ENCODE measurements at regions not wholly inside any gene's neighbourhood (a gene's known extent, or its start where the extent isn't known, plus 50 kb on each side); places are given as distances from the start of the nearest gene placed in this dataset.

GRCh38 chr4:38189445-38189844 is 229.2 kb downstream of the PTTG2 start:
- DNase-seq (ENCODE audit: low read depth, low spot score), result no peak
- Histone ChIP-seq H3K9me3 (ENCODE audit: insufficient read depth, low read length) (no peaks in the 10 kb centered on the region), H3K4me3 (ENCODE audit: insufficient read length, low read depth) (no peak overlapping the region), H3K36me3 (ENCODE audit: insufficient read depth, insufficient read length, low read length) (no peaks in the 10 kb centered on the region), H3K4me1 (ENCODE audit: insufficient read depth, insufficient read length) (no peaks in the 10 kb centered on the region), H3K27me3 (ENCODE audit: insufficient read depth, insufficient read length) (no peaks in the 10 kb centered on the region), H3K9ac (ENCODE audit: insufficient read length, low read depth) (no peak overlapping the region)
- TF ChIP-seq SUZ12 (IDR thresholded peaks at IDR 0.05; ENCODE audit: extremely low read depth, insufficient read depth, insufficient read length) (no peak), ZNF274 (IDR thresholded peaks at IDR 0.05; ENCODE audit: low read depth, low read length) (no peak), YY1 (IDR thresholded peaks at IDR 0.05; ENCODE audit: insufficient read depth, insufficient read length) (no peak)

- DNase-seq (ENCODE audit: low read depth, low spot score), result no peak
- no peaks in the 10 kb centered on the region for H3K9me3 ChIP-seq (ENCODE audit: insufficient read depth, low read length)
- H3K4me1 ChIP-seq (ENCODE audit: insufficient read depth, insufficient read length), result no peaks in the 10 kb centered on the region
- H3K36me3 ChIP-seq (ENCODE audit: insufficient read depth, insufficient read length, low read length), result no peaks in the 10 kb centered on the region
- no peak overlapping the region for H3K4me3 ChIP-seq (ENCODE audit: insufficient read length, low read depth)
- H3K9ac ChIP-seq (ENCODE audit: insufficient read length, low read depth), result no peak overlapping the region
- no peak for TF ChIP-seq YY1 (IDR thresholded peaks at IDR 0.05; ENCODE audit: insufficient read depth, insufficient read length)
- TF ChIP-seq ZNF274 (IDR thresholded peaks at IDR 0.05; ENCODE audit: low read depth, low read length), result no peak
- TF ChIP-seq SUZ12 (IDR thresholded peaks at IDR 0.05; ENCODE audit: extremely low read depth, insufficient read depth, insufficient read length), result no peak
- H3K27me3 ChIP-seq (ENCODE audit: insufficient read depth, insufficient read length), result no peaks in the 10 kb centered on the region
Measured at GRCh38 chr4:38190717-38191178, 230.6 kb downstream of the PTTG2 start.

- no peaks in the 10 kb centered on the region for H3K4me1 ChIP-seq (ENCODE audit: insufficient read depth, insufficient read length)
- no peak overlapping the region for H3K4me3 ChIP-seq (ENCODE audit: insufficient read length, low read depth)
- no peaks in the 10 kb centered on the region for H3K9me3 ChIP-seq (ENCODE audit: insufficient read depth, low read length)
- H3K36me3 ChIP-seq (ENCODE audit: insufficient read depth, insufficient read length, low read length), result no peaks in the 10 kb centered on the region
- TF ChIP-seq ZNF274 (IDR thresholded peaks at IDR 0.05; ENCODE audit: low read depth, low read length) (no peak), SUZ12 (IDR thresholded peaks at IDR 0.05; ENCODE audit: extremely low read depth, insufficient read depth, insufficient read length) (no peak), YY1 (IDR thresholded peaks at IDR 0.05; ENCODE audit: insufficient read depth, insufficient read length) (no peak)
- H3K27me3 ChIP-seq (ENCODE audit: insufficient read depth, insufficient read length), result no peaks in the 10 kb centered on the region
- no peak overlapping the region for H3K9ac ChIP-seq (ENCODE audit: insufficient read length, low read depth)
- no peak for DNase-seq (ENCODE audit: low read depth, low spot score)
Measured at GRCh38 chr4:38192516-38192915, 232.3 kb downstream of the PTTG2 start.

- Histone ChIP-seq H3K4me3 (ENCODE audit: insufficient read length, low read depth) (no peak overlapping the region), H3K27me3 (ENCODE audit: insufficient read depth, insufficient read length) (no peaks in the 10 kb centered on the region), H3K9ac (ENCODE audit: insufficient read length, low read depth) (no peak overlapping the region), H3K4me1 (ENCODE audit: insufficient read depth, insufficient read length) (no peaks in the 10 kb centered on the region), H3K9me3 (ENCODE audit: insufficient read depth, low read length) (no peaks in the 10 kb centered on the region), H3K36me3 (ENCODE audit: insufficient read depth, insufficient read length, low read length) (no peaks in the 10 kb centered on the region)
- no peak for DNase-seq (ENCODE audit: low read depth, low spot score)
- TF ChIP-seq YY1 (IDR thresholded peaks at IDR 0.05; ENCODE audit: insufficient read depth, insufficient read length), result no peak
- TF ChIP-seq SUZ12 (IDR thresholded peaks at IDR 0.05; ENCODE audit: extremely low read depth, insufficient read depth, insufficient read length), result no peak
- TF ChIP-seq ZNF274 (IDR thresholded peaks at IDR 0.05; ENCODE audit: low read depth, low read length), result no peak
Measured at GRCh38 chr4:38193236-38193863, 233.2 kb downstream of the PTTG2 start.

- H3K36me3 ChIP-seq (ENCODE audit: insufficient read depth, insufficient read length, low read length), result no peaks in the 10 kb centered on the region
- no peak for DNase-seq (ENCODE audit: low read depth, low spot score)
Measured at GRCh38 chr4:38194047-38194602, 233.9 kb downstream of the PTTG2 start.

GRCh38 chr4:38195486-38195885 is 235.3 kb downstream of the PTTG2 start:
- no peaks in the 10 kb centered on the region for H3K9me3 ChIP-seq (ENCODE audit: insufficient read depth, low read length)
- H3K4me1 ChIP-seq (ENCODE audit: insufficient read depth, insufficient read length), result no peaks in the 10 kb centered on the region
- H3K36me3 ChIP-seq (ENCODE audit: insufficient read depth, insufficient read length, low read length), result no peaks in the 10 kb centered on the region
- no peak for DNase-seq (ENCODE audit: low read depth, low spot score)
- H3K27me3 ChIP-seq (ENCODE audit: insufficient read depth, insufficient read length), result no peaks in the 10 kb centered on the region
- no peak overlapping the region for H3K9ac ChIP-seq (ENCODE audit: insufficient read length, low read depth)
- H3K4me3 ChIP-seq (ENCODE audit: insufficient read length, low read depth), result no peak overlapping the region
- no peak for TF ChIP-seq YY1 (IDR thresholded peaks at IDR 0.05; ENCODE audit: insufficient read depth, insufficient read length)
- no peak for TF ChIP-seq SUZ12 (IDR thresholded peaks at IDR 0.05; ENCODE audit: extremely low read depth, insufficient read depth, insufficient read length)
- no peak for TF ChIP-seq ZNF274 (IDR thresholded peaks at IDR 0.05; ENCODE audit: low read depth, low read length)

More at GRCh38 chr4:38194047-38194602, 233.9 kb downstream of the PTTG2 start:
- Histone ChIP-seq H3K4me1 (ENCODE audit: insufficient read depth, insufficient read length) (no peaks in the 10 kb centered on the region), H3K27me3 (ENCODE audit: insufficient read depth, insufficient read length) (no peaks in the 10 kb centered on the region), H3K9me3 (ENCODE audit: insufficient read depth, low read length) (no peaks in the 10 kb centered on the region), H3K4me3 (ENCODE audit: insufficient read length, low read depth) (no peak overlapping the region), H3K9ac (ENCODE audit: insufficient read length, low read depth) (no peak overlapping the region)
- TF ChIP-seq ZNF274 (IDR thresholded peaks at IDR 0.05; ENCODE audit: low read depth, low read length) (no peak), SUZ12 (IDR thresholded peaks at IDR 0.05; ENCODE audit: extremely low read depth, insufficient read depth, insufficient read length) (no peak), YY1 (IDR thresholded peaks at IDR 0.05; ENCODE audit: insufficient read depth, insufficient read length) (no peak)

- Histone ChIP-seq H3K4me1 (ENCODE audit: insufficient read depth, insufficient read length) (no peaks in the 10 kb centered on the region), H3K27me3 (ENCODE audit: insufficient read depth, insufficient read length) (no peaks in the 10 kb centered on the region), H3K4me3 (ENCODE audit: insufficient read length, low read depth) (no peak overlapping the region), H3K36me3 (ENCODE audit: insufficient read depth, insufficient read length, low read length) (no peaks in the 10 kb centered on the region), H3K9me3 (ENCODE audit: insufficient read depth, low read length) (no peaks in the 10 kb centered on the region), H3K9ac (ENCODE audit: insufficient read length, low read depth) (no peak overlapping the region)
- TF ChIP-seq SUZ12 (IDR thresholded peaks at IDR 0.05; ENCODE audit: extremely low read depth, insufficient read depth, insufficient read length), result no peak
- TF ChIP-seq ZNF274 (IDR thresholded peaks at IDR 0.05; ENCODE audit: low read depth, low read length), result no peak
- TF ChIP-seq YY1 (IDR thresholded peaks at IDR 0.05; ENCODE audit: insufficient read depth, insufficient read length), result no peak
- DNase-seq (ENCODE audit: low read depth, low spot score), result no peak
Measured at GRCh38 chr4:38195911-38196310, 235.7 kb downstream of the PTTG2 start.
